B cell (primary cell): ENCODE measurements at regions not wholly inside any gene's neighbourhood (a gene's known extent, or its start where the extent isn't known, plus 50 kb on each side); places are given as distances from the start of the nearest gene placed in this dataset.

ENCODE experiments used
- ATAC-seq: fragments of 200-7000 bp; cut with Tn5 transposase; one replicate; pipeline ENCODE4 v1.10.0; 2021; ENCODE audit warnings: low read depth, mild to moderate bottlenecking, moderate number of reproducible peaks, moderate library complexity
- CTCF ChIA-PET: fragments of 350-600 bp; sonication (Branson Sonifier 250); formaldehyde crosslinking; loops from one replicate; lab custom pipeline; 2021; ENCODE audit warnings: antibody characterized with exemption, inconsistent platforms; lab: Charles Lee
- POLR2A ChIA-PET: fragments of 350-600 bp; sonication (Branson Sonifier 250); formaldehyde crosslinking; loops from one replicate; lab custom pipeline; 2021; ENCODE audit warnings: antibody characterized with exemption; lab: Charles Lee
- DNase-seq: peaks from one replicate; pipeline ENCODE4 v3.0.0; 2013
- H2AFZ ChIP-seq: 2 replicates; pipeline ENCODE4 v1.6.1; 2012; ENCODE audit warnings: mild to moderate bottlenecking, low read depth, low read length; ENCODE audit not compliant: insufficient read depth, poor library complexity, severe bottlenecking
- H3K27ac ChIP-seq, 2 donors: 1 replicate in 1 of 2; 2 replicates in 1 of 2; pipeline ENCODE4 v1.5.1; 2012 to 2013; ENCODE audit warnings: low read length in 2 of 2, mild to moderate bottlenecking in 2 of 2, moderate library complexity in 1 of 2
- H3K27me3 ChIP-seq, 4 experiments: fragments of 200-600 bp in 1 of 4; sonication (generic) in 1 of 4; replicated peaks in 1 of 4; 1 replicate in 2 of 4; 2 replicates in 2 of 4; pipeline versions ENCODE4 v1.6.1 to v1.7.0; 2013 to 2016; ENCODE audit warnings: low read length in 3 of 4, mild to moderate bottlenecking in 2 of 4, mixed read lengths in 1 of 4, moderate library complexity in 1 of 4; ENCODE audit not compliant: insufficient read depth in 4 of 4, control insufficient read depth in 3 of 4; ENCODE audit errors: control extremely low read depth in 1 of 4
- H3K36me3 ChIP-seq, 2 experiments: replicated peaks in 1 of 2; 1 replicate in 1 of 2; 2 replicates in 1 of 2; pipeline versions ENCODE4 v1.6.1 to v1.7.1; 2013; ENCODE audit warnings: low read length in 1 of 2; ENCODE audit not compliant: insufficient read depth in 2 of 2, control insufficient read depth in 1 of 2; ENCODE audit errors: control extremely low read depth in 1 of 2, extremely low read depth in 1 of 2
- H3K4me1 ChIP-seq, 2 donors: fragments of 200-600 bp in 1 of 2; sonication (generic) in 1 of 2; 1 replicate in 1 of 2; 2 replicates in 1 of 2; pipeline versions ENCODE4 v1.5.1 to v1.6.1; 2013 to 2017; ENCODE audit warnings: low read length in 2 of 2; ENCODE audit not compliant: control insufficient read depth in 2 of 2, insufficient read depth in 2 of 2
- H3K4me2 ChIP-seq: replicated peaks from 2 replicates; pipeline ENCODE3; 2012; ENCODE audit warnings: mild to moderate bottlenecking, low read depth, low read length; ENCODE audit not compliant: poor library complexity, severe bottlenecking
- H3K4me3 ChIP-seq, 5 experiments: fragments of 200-600 bp in 1 of 5; sonication (generic) in 1 of 5; 1 replicate in 3 of 5; 2 replicates in 2 of 5; pipeline versions ENCODE4 v1.5.1 to v1.7.0; 2011 to 2016; ENCODE audit warnings: low read length in 4 of 5, mild to moderate bottlenecking in 4 of 5, low read depth in 2 of 5, control low read depth in 1 of 5, moderate library complexity in 1 of 5; ENCODE audit not compliant: insufficient read depth in 1 of 5; ENCODE audit errors: control extremely low read depth in 1 of 5, extremely low read depth in 1 of 5
- H3K79me2 ChIP-seq: fragments of 200-600 bp; sonication (generic); one replicate; pipeline ENCODE4 v1.6.0; 2016; ENCODE audit warnings: low read length; ENCODE audit not compliant: control insufficient read depth, insufficient read depth
- H3K9ac ChIP-seq: fragments of 200-600 bp; sonication (generic); 2 replicates; pipeline ENCODE4 v1.6.1; 2017; ENCODE audit warnings: mild to moderate bottlenecking, low read length, moderate library complexity
- H3K9me3 ChIP-seq, 3 donors: one replicate each; pipeline versions ENCODE4 v1.6.1 to v1.7.1; 2013; ENCODE audit warnings: low read length in 2 of 3; ENCODE audit not compliant: control insufficient read depth in 2 of 3, insufficient read depth in 1 of 3; ENCODE audit errors: control extremely low read depth in 1 of 3
- H4K20me1 ChIP-seq: 2 replicates; pipeline ENCODE4 v1.6.0; 2012; ENCODE audit warnings: mild to moderate bottlenecking, low read length; ENCODE audit not compliant: insufficient read depth, control insufficient read depth, poor library complexity, severe bottlenecking
- H3K27ac Mint-ChIP-seq: one replicate; pipeline ENCODE4 v1.8.0; 2021; ENCODE audit warnings: mixed read lengths
- H3K27me3 Mint-ChIP-seq: one replicate; pipeline ENCODE4 v1.8.0; 2021; ENCODE audit warnings: mixed read lengths
- H3K4me1 Mint-ChIP-seq: one replicate; pipeline ENCODE4 v1.8.0; 2021; ENCODE audit warnings: mixed read lengths
- H3K4me3 Mint-ChIP-seq: one replicate; pipeline ENCODE4 v1.8.0; 2021; ENCODE audit warnings: mixed read lengths
- H3K9me3 Mint-ChIP-seq: one replicate; pipeline ENCODE4 v1.8.0; 2022; ENCODE audit warnings: mixed read lengths; ENCODE audit not compliant: insufficient read depth
- CTCF ChIP-seq: fragments of 200-600 bp; IDR thresholded peaks from one replicate; pipeline ENCODE4 v1.8.0; 2022; ENCODE audit warnings: antibody characterized with exemption, mild to moderate bottlenecking
- EZH2 ChIP-seq: IDR thresholded peaks from 2 replicates; pipeline ENCODE4 v1.6.1; 2012; ENCODE audit warnings: borderline replicate concordance, low read depth, mild to moderate bottlenecking, moderate library complexity, low read length; ENCODE audit not compliant: insufficient read depth, poor library complexity, severe bottlenecking
- WGBS: methylation state at CpG from one replicate; pipeline ENCODE4 v1.1.5; 2013; ENCODE audit warnings: missing lambda C conversion rate; ENCODE audit not compliant: insufficient coverage; 5-methylcytosine and 5-hydroxymethylcytosine counted together
- intact Hi-C: fragments of 100-400 bp; cut with micrococcal nuclease; formaldehyde crosslinking; loops from one replicate; pipeline ENCODE4 v1.10.0; 2022

GRCh38 chr7:88686468-88687229 is 72.9 kb upstream of the ZNF804B start:
- ChIA-PET POLR2A (no interaction called here), CTCF (no interaction called here)
- Mint-ChIP-seq H3K4me1 (no peaks in the 10 kb centered on the region), H3K27me3 (no peaks in the 10 kb centered on the region), H3K9me3 (no peaks in the 10 kb centered on the region), H3K27ac (no peak overlapping the region), H3K4me3 (no peak overlapping the region)
- Histone ChIP-seq H2AFZ (no peak overlapping the region), H3K4me3 (no peak overlapping the region), H3K79me2 (no peaks in the 10 kb centered on the region), H3K4me1 (no peaks in the 10 kb centered on the region), H3K4me2 (no peak overlapping the region), H3K27ac (no peak overlapping the region), H3K27me3 (no peaks in the 10 kb centered on the region), H3K36me3 (no peaks in the 10 kb centered on the region), H3K9ac (no peak overlapping the region), H4K20me1 (no peaks in the 10 kb centered on the region), H3K9me3 (peaks cover 0 to 13% (median 0%) of the 10 kb centered on the region in 3 donors)
- 95% methylated on average over 30 of the region's 30 CpGs for WGBS
- DNase-seq (no peak), ATAC-seq (no peak)
- intact Hi-C loops = no loop called here
- TF ChIP-seq CTCF = no peak

- Mint-ChIP-seq H3K27me3 (no peaks in the 10 kb centered on the region), H3K4me1 (no peaks in the 10 kb centered on the region), H3K4me3 (no peak overlapping the region), H3K9me3 (peaks cover 2% of the 10 kb centered on the region), H3K27ac (no peak overlapping the region)
- WGBS = no CpG with 5 or more reads among the region's 2 CpGs
- ChIA-PET POLR2A (no interaction called here), CTCF (no interaction called here)
- intact Hi-C loops = no loop called here
- no peaks in the 10 kb centered on the region for H3K79me2 ChIP-seq
- no peaks in the 10 kb centered on the region for H3K4me1 ChIP-seq
- H3K27me3 ChIP-seq = no peaks in the 10 kb centered on the region
- no peaks in the 10 kb centered on the region for H4K20me1 ChIP-seq
- H3K36me3 ChIP-seq = no peaks in the 10 kb centered on the region
- no peak overlapping the region for H3K4me3 ChIP-seq
- H2AFZ ChIP-seq = no peak overlapping the region
- DNase-seq (no peak), ATAC-seq (no peak)
- TF ChIP-seq CTCF (no peak), EZH2 (no peak)
- H3K27ac ChIP-seq = no peak overlapping the region
- no peak overlapping the region for H3K9ac ChIP-seq
- H3K4me2 ChIP-seq = no peak overlapping the region
- peaks cover 0 to 8% (median 0%) of the 10 kb centered on the region in 3 donors for H3K9me3 ChIP-seq
These were observed 77.8 kb upstream of the ZNF804B start for GRCh38 chr7:88681682-88682081.
